Body of pancreas (tissue), 4 donors: ENCODE measurements at regions not wholly inside any gene's neighbourhood (a gene's known extent, or its start where the extent isn't known, plus 50 kb on each side); places are given as distances from the start of the nearest gene placed in this dataset.

Source experiments
- ATAC-seq: fragments of 150-250 bp; one replicate; pipeline ENCODE4 v1.9.1; 2016
- DNase-seq, 4 donors: peaks; one replicate each; pipeline ENCODE4 v3.0.0-alpha.2; 2019
- H3K27ac ChIP-seq, 4 donors: fragments of 200-600 bp; sonication (generic); 1 replicate in 3 of 4; 2 replicates in 1 of 4; pipeline versions ENCODE4 v1.5.1 to v1.6.1; 2016 to 2019; ENCODE audit warnings: mild to moderate bottlenecking in 1 of 4, mixed read lengths in 1 of 4, moderate library complexity in 1 of 4
- H3K27me3 ChIP-seq, 2 donors: fragments of 200-600 bp; sonication (generic); one replicate each; pipeline ENCODE4 v1.6.0; 2016; ENCODE audit warnings: mild to moderate bottlenecking in 1 of 2
- H3K36me3 ChIP-seq, 2 donors: fragments of 200-600 bp; sonication (generic); replicated peaks in 1 of 2; 2 replicates each; pipeline ENCODE4 v1.5.1; 2016; ENCODE audit warnings: low read depth in 2 of 2; ENCODE audit not compliant: insufficient read depth in 1 of 2
- H3K4me1 ChIP-seq: fragments of 200-600 bp; sonication (generic); one replicate; pipeline ENCODE4 v1.6.0; 2016
- H3K4me3 ChIP-seq, 2 donors: fragments of 200-600 bp; sonication (generic); 1 replicate in 1 of 2; 2 replicates in 1 of 2; pipeline ENCODE4 v1.5.1; 2016 to 2019
- H3K9me3 ChIP-seq, 3 donors: fragments of 200-600 bp; sonication (generic); 1 replicate in 2 of 3; 2 replicates in 1 of 3; pipeline ENCODE4 v1.5.1; 2016
- CTCF ChIP-seq, 7 experiments: fragments of 450-650 bp in 4 of 7; fragments of 200-600 bp in 3 of 7; sonication (generic) in 3 of 7; IDR thresholded peaks; one replicate each; pipeline ENCODE4 v1.5.1; 2016 to 2019; ENCODE audit warnings: antibody characterized with exemption in 7 of 7
- POLR2A ChIP-seq, 3 donors: fragments of 450-650 bp; IDR thresholded peaks; one replicate each; pipeline ENCODE4 v1.6.1; 2016; ENCODE audit warnings: antibody characterized with exemption in 3 of 3, mild to moderate bottlenecking in 2 of 3
- WGBS, 2 donors: methylation state at CpG; one replicate each; pipeline ENCODE4 v1.1.5; 2017; 5-methylcytosine and 5-hydroxymethylcytosine counted together
- intact Hi-C: fragments of 100-400 bp; cut with DNase I; formaldehyde crosslinking; loops from one replicate; pipeline ENCODE4 v1.15.1; 2023

- no peaks in the 10 kb centered on the region for H3K9me3 ChIP-seq
- H3K27me3 ChIP-seq = no peaks in the 10 kb centered on the region
- intact Hi-C loops = no loop called here
- ATAC-seq (peak; percentile 27), DNase-seq (peak; percentile 25 to 62 (median 42))
- WGBS, 2 donors = 56 to 68% methylated on average over 7 to 8 of the region's 8 CpGs
- H3K36me3 ChIP-seq = no peaks in the 10 kb centered on the region
- no peaks in the 10 kb centered on the region for H3K4me1 ChIP-seq
- no peak overlapping the region for H3K4me3 ChIP-seq
- H3K27ac ChIP-seq = no peak overlapping the region
- TF ChIP-seq POLR2A (IDR thresholded peaks at IDR 0.05) = no peak
- TF ChIP-seq CTCF (IDR thresholded peaks at IDR 0.05) = no peak
These were observed 516.8 kb upstream of the PROK2 start for GRCh38 chr3:72301779-72302178.

GRCh38 chr3:72300621-72301020, 515.7 kb upstream of the PROK2 start:
- Histone ChIP-seq H3K9me3 (no peaks in the 10 kb centered on the region), H3K36me3 (no peaks in the 10 kb centered on the region), H3K4me1 (no peaks in the 10 kb centered on the region), H3K27me3 (no peaks in the 10 kb centered on the region), H3K4me3 (no peak overlapping the region), H3K27ac (no peak overlapping the region)
- no peak for DNase-seq
- WGBS, 2 donors = 54 to 89% methylated on average over 2 of the region's 2 CpGs
- intact Hi-C loops = no loop called here
- TF ChIP-seq POLR2A (IDR thresholded peaks at IDR 0.05) (no peak), CTCF (IDR thresholded peaks at IDR 0.05) (no peak)
- ATAC-seq = no peak

GRCh38 chr3:72299823-72300222, 514.9 kb upstream of the PROK2 start:
- Histone ChIP-seq H3K4me3 (no peak overlapping the region), H3K27me3 (no peaks in the 10 kb centered on the region), H3K9me3 (no peaks in the 10 kb centered on the region), H3K27ac (no peak overlapping the region), H3K36me3 (no peaks in the 10 kb centered on the region), H3K4me1 (no peaks in the 10 kb centered on the region)
- TF ChIP-seq CTCF (IDR thresholded peaks at IDR 0.05) = no peak
- no peak for TF ChIP-seq POLR2A (IDR thresholded peaks at IDR 0.05)
- intact Hi-C loops = no loop called here
- DNase-seq (no peak), ATAC-seq (no peak)
- WGBS, 2 donors = 88 to 93% methylated on average over 4 of the region's 4 CpGs

GRCh38 chr3:72299321-72299802, 514.4 kb upstream of the PROK2 start:
- H3K27me3 ChIP-seq = no peaks in the 10 kb centered on the region
- no peak for TF ChIP-seq CTCF (IDR thresholded peaks at IDR 0.05)
- no peak for TF ChIP-seq POLR2A (IDR thresholded peaks at IDR 0.05)
- WGBS, 2 donors = 60 to 62% methylated on average over 6 of the region's 6 CpGs
- no peaks in the 10 kb centered on the region for H3K36me3 ChIP-seq
- intact Hi-C loops = no loop called here
- DNase-seq (peak in 1 of 4 donors; percentile 17), ATAC-seq (peak; percentile 34)
- no peak overlapping the region for H3K4me3 ChIP-seq
- no peak overlapping the region for H3K27ac ChIP-seq
- no peaks in the 10 kb centered on the region for H3K9me3 ChIP-seq
- H3K4me1 ChIP-seq = no peaks in the 10 kb centered on the region
